ENCODE measurements at regions not wholly inside any gene's neighbourhood (a gene's known extent, or its start where the extent isn't known, plus 50 kb on each side); places are given as distances from the start of the nearest gene placed in this dataset.
A peak's percentile ranks its signal among the peaks of the same experiment; 100 is the strongest.

DNA sequence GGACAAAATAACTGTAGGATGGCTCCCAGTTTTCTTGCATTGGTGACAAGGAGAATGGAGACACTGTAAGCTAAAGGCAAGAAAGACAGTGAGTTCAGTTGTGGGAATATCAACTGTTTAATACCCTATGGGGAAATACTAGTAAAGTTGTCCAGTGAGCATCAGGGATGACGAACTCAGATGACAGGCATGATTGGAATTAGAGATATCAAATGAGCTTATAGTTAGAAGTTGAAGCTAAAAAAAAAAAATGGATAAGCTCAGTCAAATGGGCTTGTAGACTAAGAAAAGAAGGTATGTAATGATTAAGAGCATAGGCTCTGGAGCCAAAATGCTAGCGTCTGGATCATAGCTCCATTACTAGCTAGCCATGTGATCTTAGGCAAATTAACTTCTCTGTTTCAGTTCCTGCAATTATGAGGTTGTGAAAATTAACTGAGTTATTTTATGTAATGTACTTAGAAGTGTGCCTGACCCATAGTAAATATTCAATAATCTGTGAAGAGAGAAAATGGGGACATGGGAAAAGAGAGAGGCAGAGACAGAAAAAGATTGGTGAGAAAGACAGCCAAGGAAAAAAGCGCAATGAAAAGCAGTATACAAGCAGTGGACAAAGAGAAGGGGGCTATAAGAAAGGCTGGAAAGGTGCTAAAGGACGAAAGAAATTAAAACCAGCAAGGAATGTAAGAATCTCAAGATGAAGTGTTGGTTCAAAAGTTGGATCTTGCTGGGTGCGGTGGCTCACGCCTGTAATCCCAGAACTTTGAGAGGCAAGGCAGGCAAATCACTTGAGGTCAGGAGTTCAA, 95.7 kb upstream of the SLC39A10 start:
- intact Hi-C loops (cut with micrococcal nuclease; ENCODE audit: unreplicated experiment) = no loop called here
- no peak overlapping the region for H3K4me3 ChIP-seq (ENCODE audit: low read depth, low read length, poor library complexity, severe bottlenecking)
- H3K27ac ChIP-seq (ENCODE audit: low read depth, low read length, poor library complexity, severe bottlenecking) = no peak overlapping the region
- H3K36me3 ChIP-seq (ENCODE audit: insufficient read depth, low read length, poor library complexity, severe bottlenecking) = no peaks in the 10 kb centered on the region
- no TSS peak for BruUV-seq (replicated peaks)
- POLR2A ChIA-PET (ENCODE audit: low non-redundant PET) = no interaction called here
- H3K4me1 ChIP-seq (ENCODE audit: insufficient read depth, low read length, poor library complexity, severe bottlenecking) = peaks cover 27% of the 10 kb centered on the region
- no peak for DNase-seq (ENCODE audit: low spot score)
- CTCF ChIA-PET = no interaction called here
- TF ChIP-seq, protein P1, sequence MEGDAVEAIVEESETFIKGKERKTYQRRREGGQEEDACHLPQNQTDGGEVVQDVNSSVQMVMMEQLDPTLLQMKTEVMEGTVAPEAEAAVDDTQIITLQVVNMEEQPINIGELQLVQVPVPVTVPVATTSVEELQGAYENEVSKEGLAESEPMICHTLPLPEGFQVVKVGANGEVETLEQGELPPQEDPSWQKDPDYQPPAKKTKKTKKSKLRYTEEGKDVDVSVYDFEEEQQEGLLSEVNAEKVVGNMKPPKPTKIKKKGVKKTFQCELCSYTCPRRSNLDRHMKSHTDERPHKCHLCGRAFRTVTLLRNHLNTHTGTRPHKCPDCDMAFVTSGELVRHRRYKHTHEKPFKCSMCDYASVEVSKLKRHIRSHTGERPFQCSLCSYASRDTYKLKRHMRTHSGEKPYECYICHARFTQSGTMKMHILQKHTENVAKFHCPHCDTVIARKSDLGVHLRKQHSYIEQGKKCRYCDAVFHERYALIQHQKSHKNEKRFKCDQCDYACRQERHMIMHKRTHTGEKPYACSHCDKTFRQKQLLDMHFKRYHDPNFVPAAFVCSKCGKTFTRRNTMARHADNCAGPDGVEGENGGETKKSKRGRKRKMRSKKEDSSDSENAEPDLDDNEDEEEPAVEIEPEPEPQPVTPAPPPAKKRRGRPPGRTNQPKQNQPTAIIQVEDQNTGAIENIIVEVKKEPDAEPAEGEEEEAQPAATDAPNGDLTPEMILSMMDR (conservative IDR thresholded peaks at IDR 0.05; ENCODE audit: low read depth, low read length) = no peak
- no peak for TF ChIP-seq EZH2 (IDR thresholded peaks at IDR 0.05; ENCODE audit: borderline replicate concordance, low read depth, low read length, poor library complexity, severe bottlenecking)
- no peaks in the 10 kb centered on the region for H3K9me3 ChIP-seq (ENCODE audit: low read depth, low read length, poor library complexity, severe bottlenecking)
- no peaks in the 10 kb centered on the region for H3K27me3 ChIP-seq (replicated peaks; ENCODE audit: insufficient read depth, low read depth, low read length, poor library complexity)

DNA sequence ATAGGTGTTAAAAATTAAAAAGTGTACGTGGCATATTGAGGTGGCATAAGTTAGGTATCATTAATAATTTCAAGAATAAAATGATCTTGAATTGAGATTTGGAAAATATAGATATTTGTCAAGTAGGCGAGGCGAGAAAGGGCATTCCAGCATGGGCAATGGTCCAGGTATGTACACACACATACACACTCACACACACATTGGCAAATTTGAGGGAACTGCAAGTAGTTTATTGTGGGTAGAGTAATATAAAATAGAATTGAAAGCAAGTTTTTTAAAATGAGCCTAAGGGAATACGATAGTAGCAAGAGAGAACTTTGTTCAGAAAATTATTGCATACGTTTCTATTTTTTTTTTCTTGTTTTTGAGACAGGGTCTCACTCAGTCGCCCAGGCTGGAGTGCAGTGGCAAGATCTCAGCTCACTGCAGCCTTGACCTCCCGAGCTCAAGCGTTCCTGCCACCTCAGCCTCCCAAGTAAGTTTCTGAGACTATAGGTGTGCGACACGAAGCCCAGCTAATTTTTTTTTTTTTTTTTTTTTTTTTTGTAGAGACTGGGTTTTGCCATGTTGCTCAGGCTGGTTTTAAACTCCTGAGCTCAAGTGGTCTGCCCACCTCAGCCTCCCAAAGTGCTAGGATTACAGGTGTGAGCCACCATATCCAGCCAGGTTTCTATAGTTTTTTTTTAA, 96.7 kb upstream of the SLC39A10 start:
- H3K27ac ChIP-seq (ENCODE audit: low read depth, low read length, poor library complexity, severe bottlenecking) = peak overlapping the region; percentile 47
- no peak for DNase-seq (ENCODE audit: low spot score)
- H3K4me1 ChIP-seq (ENCODE audit: insufficient read depth, low read length, poor library complexity, severe bottlenecking) = peaks cover 27% of the 10 kb centered on the region
- no TSS peak for BruUV-seq (replicated peaks)
- H3K36me3 ChIP-seq (ENCODE audit: insufficient read depth, low read length, poor library complexity, severe bottlenecking) = no peaks in the 10 kb centered on the region
- CTCF ChIA-PET = no interaction called here
- H3K27me3 ChIP-seq (replicated peaks; ENCODE audit: insufficient read depth, low read depth, low read length, poor library complexity) = no peaks in the 10 kb centered on the region
- H3K4me3 ChIP-seq (ENCODE audit: low read depth, low read length, poor library complexity, severe bottlenecking) = no peak overlapping the region
- POLR2A ChIA-PET (ENCODE audit: low non-redundant PET) = no interaction called here
- TF ChIP-seq EZH2 (IDR thresholded peaks at IDR 0.05; ENCODE audit: borderline replicate concordance, low read depth, low read length, poor library complexity, severe bottlenecking) = no peak
- H3K9me3 ChIP-seq (ENCODE audit: low read depth, low read length, poor library complexity, severe bottlenecking) = no peaks in the 10 kb centered on the region
- intact Hi-C loops (cut with micrococcal nuclease; ENCODE audit: unreplicated experiment) = no loop called here

DNA sequence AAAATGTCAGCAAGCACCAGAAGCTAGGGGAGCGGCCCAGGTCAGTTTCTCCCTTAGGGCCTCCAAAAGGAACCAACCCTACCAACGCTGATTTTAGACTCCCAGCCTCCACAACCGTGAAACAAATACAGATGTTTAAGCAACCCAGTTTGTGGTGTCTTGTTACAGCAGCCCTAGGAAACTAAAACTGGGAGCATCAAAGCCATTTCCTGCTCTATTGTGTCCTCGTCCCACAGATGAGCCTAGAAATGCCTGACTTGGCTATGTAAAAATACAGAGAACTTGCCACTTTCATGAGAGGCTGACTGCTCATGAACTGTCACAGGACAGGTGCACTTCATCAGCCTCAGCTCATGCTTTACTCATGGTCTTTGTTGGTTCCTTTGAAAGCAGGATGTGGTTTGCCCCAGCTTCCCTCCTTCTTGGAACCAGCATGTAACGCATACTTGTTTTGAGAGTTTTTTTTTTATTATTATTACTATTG, 97.6 kb upstream of the SLC39A10 start:
- ChIA-PET POLR2A (ENCODE audit: low non-redundant PET) (no interaction called here), CTCF (no interaction called here)
- Histone ChIP-seq H3K36me3 (ENCODE audit: insufficient read depth, low read length, poor library complexity, severe bottlenecking) (no peaks in the 10 kb centered on the region), H3K27ac (ENCODE audit: low read depth, low read length, poor library complexity, severe bottlenecking) (peak overlapping the region; percentile 47), H3K4me3 (ENCODE audit: low read depth, low read length, poor library complexity, severe bottlenecking) (no peak overlapping the region), H3K27me3 (replicated peaks; ENCODE audit: insufficient read depth, low read depth, low read length, poor library complexity) (no peaks in the 10 kb centered on the region), H3K4me1 (ENCODE audit: insufficient read depth, low read length, poor library complexity, severe bottlenecking) (peaks cover 27% of the 10 kb centered on the region), H3K9me3 (ENCODE audit: low read depth, low read length, poor library complexity, severe bottlenecking) (no peaks in the 10 kb centered on the region)
- BruUV-seq (replicated peaks) = no TSS peak
- TF ChIP-seq EZH2 (IDR thresholded peaks at IDR 0.05; ENCODE audit: borderline replicate concordance, low read depth, low read length, poor library complexity, severe bottlenecking) = no peak
- TF ChIP-seq, protein P1 (conservative IDR thresholded peaks at IDR 0.05; ENCODE audit: low read depth, low read length) = no peak
- intact Hi-C loops (cut with micrococcal nuclease; ENCODE audit: unreplicated experiment) = no loop called here
- DNase-seq (ENCODE audit: low spot score) = peak; percentile 88
